Brain pericyte (primary cell): ENCODE measurements at regions not wholly inside any gene's neighbourhood (a gene's known extent, or its start where the extent isn't known, plus 50 kb on each side); places are given as distances from the start of the nearest gene placed in this dataset.
"Not testable (repeated sequence)": the region's sequence is repeated elsewhere in the genome, so short reads cannot be mapped to it uniquely, and the experiment has no call there.

Experiments
- DNase-seq: peaks from one replicate; pipeline ENCODE4 v3.0.0-alpha.2; 2012; ENCODE audit warnings: low read depth, low spot score

DNA sequence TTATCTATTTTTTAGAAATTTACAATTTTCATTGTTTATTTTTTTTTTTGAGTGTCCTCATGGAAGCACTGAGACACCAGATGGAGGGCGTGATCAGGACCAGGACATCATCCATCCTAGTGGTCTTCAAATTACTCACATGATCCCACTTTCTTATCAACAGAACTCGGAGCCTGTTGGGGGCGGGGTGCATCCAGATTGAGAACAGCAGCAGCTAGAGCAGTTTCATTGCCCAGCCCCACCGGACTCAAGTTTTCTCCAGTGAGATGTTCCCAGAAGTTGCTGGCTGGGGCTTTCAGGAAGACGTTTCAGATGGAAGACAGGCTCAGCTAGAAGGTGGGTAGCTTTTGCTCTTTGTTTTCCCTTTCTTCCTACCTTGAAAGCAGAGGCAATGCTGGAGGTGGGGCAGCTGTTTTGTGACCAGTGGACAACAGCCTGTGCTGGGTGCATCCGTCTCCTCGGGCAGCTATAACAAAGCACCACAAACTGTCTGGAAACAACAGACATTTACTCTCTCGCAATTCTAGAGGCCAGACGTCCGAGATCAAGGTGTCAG, 562.1 kb downstream of the TBC1D22A start:
- DNase-seq: no peak

DNA sequence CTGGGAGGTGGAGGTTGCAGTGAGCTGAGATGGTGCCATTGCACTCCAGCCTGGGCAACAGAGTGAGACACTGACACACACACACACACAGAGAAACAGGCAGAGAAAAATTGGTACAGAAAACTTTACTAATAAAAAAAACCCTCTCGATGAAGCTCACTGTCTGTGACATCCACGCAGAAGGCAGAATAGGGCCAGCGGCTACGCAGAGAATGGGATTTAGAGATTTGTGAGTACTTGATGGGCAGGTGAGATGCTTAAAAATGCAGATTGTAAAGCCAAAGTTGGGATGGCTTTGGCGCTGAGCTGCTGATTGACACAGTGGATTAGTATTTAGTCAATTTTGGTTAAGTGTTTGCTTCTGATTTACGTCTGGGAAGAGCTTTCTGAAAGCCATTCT, 561.1 kb downstream of the TBC1D22A start:
- no peak for DNase-seq

DNA sequence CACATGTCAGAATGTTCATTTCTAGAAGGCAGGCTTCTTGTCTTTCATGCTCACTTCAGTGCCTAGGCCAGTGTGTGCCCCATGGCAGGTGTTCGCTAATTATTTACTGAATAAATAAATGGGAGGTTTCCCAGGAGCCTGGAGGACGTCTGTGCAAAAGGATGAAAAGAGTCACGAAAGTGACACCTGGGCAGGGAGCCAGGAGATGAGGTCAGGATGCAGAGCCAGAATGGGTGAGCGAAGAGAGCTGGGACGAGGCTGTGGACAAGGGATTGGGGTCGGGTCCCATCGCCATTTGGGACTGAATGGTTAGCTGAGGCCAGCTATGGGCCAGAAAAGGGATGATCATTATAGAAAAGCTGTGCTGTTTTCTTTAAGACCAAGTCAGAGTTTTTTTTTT, 560.4 kb downstream of the TBC1D22A start:
- no peak for DNase-seq

DNA sequence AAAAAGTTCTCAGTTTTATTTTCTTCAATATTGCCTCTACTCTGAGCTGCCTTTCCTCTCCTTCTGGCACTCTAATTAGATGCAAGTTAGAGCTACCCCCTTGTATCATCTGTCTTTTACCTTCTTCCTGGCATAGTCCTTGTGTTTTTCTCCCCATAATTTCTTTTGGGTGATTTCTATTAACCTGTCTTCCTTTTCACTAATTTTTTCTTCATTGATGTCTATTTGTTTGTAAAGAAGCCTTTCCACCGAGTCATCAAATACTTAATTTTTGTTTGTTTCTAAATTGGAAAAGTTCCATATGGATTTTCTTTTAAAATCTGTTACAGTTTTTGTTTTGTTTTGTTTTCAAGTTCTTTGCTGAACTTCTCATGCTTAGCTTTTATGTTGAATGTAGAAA, 558.1 kb downstream of the TBC1D22A start:
- no peak for DNase-seq

DNA sequence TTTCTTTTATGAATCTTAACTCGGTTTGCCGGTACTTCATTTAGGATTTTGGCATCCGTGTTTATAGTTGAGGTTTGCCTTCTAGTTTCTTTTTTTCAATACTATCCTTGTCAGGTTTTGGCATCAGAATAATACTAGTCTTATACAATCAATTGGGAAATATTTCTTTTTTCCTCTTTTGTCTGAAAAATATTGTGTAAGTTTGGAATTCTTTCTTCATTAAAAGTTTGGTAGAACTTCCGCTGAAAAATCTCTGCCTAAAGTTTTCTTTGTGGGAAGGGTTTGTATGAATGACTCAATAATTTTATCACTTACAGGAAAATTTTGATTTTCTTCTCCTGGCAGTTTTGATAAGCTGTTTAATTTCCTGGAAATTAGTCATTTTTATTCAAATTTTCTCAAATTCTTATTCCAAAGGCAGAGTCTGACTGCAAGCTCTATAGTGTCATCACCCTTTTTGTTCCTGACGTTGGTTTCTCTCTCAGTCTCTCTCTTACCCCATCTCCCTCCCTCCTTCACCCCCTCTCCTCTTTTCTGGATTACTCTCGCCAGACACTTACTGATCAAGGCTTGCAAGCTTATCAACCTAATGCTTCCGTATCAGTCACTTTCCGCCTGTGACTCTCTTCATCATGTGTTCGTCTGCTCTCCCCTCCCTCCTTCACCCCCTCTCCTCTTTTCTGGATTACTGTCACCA, 555.7 kb downstream of the TBC1D22A start:
- no peak for DNase-seq

DNA sequence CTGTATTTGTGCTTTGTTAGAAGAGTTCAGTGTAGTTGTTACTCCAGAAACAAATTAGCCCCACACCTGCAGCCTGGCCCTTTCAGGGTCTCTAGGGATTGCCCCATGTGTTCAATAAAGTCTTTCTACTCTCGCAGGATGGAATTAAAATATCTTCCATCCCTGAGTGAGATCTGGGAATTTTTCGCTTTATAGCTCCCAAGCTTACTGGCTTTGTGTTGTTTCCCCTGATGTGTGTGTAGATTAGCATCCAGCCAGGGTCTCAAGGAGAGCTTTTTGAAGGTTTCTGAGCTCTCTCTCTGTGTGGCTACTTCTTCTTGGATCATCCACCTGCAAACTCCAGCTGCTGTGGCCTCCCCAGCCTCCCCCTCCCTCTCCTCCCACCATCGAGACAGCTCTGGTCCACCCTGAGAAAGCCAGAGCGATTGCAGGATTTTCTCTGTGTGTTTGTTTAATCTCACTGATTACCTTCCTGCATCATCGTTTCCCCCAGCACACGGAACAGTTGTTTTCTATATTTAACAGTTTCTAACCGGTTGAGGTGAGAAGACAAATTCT, 553.5 kb downstream of the TBC1D22A start:
- no peak for DNase-seq

DNA sequence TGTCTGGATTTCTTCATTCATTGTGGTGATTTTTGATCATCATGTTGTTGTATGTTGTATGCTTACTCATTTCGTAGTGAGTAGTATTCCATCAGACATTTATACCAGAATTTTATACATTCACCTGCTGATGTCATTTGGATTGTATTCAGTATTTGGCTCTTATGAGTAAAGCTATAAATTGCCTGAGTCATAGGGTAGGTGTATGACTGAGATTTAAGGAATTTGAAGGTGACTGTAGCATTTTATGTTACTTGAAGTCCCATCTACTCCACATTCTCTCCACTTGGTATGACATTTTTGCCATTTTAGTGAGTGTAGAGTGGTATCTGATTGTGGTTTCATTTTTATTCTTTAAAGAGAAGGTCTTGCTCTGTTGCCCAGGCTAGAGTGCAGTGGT, 548.2 kb downstream of the TBC1D22A start:
- DNase-seq: no peak

DNA sequence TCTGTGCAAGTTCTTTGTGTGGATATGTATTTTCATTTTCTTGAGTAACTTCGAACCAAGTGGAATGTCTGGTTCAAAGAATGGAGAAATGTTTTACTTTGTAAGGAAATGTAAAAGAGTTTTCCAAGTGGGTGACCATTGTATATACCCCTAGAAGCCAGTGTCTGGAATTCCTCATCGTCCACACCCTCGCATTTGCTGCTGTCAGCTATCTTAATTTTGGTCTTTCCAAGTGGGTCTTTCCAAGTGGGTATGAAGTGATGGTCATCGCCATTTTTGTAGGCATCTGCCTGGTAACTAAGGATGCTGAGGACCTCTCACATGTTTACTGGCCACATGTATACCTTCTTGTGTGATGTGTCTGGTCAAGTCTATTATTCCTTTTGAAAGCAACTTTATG, 547.5 kb downstream of the TBC1D22A start:
- no peak for DNase-seq

DNA sequence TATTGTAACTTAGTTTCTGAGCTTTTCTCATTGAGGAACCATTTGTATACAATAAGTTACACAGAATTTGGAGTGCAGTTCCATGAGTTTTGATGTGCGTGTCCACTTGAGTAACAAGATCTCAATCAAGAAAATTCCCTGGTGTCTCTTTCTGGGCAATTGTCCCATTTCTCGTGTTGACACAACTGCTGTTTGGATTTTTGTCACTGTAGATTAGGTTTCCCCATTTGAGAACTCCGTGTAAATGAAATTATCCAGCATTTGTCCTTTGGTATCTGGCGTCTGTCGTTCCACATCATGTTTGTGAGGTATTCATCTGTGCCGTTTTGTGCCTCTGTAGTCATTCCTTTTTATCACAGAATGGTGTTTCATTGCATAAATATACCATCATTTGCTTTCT, 547.0 kb downstream of the TBC1D22A start:
- no peak for DNase-seq

DNA sequence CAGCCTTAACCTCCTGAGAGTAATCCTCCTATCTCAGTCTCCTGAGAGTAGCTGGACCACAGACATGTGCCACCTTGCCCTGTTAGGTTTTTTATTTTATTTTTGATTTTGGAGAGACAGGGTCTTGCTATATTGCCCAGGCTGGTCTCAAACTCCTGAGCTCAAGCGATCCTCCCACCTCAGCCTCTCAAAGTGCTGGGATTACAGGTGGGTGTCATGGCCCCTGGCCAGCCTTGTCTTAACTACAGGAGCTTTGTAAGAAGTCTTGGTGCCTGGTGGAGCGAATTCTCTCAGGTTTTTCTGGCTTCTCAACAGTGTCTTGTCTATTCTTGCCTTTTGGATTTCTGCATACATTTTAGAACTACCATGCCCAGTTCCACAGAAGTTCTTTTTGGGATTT, 546.4 kb downstream of the TBC1D22A start:
- no peak for DNase-seq

DNA sequence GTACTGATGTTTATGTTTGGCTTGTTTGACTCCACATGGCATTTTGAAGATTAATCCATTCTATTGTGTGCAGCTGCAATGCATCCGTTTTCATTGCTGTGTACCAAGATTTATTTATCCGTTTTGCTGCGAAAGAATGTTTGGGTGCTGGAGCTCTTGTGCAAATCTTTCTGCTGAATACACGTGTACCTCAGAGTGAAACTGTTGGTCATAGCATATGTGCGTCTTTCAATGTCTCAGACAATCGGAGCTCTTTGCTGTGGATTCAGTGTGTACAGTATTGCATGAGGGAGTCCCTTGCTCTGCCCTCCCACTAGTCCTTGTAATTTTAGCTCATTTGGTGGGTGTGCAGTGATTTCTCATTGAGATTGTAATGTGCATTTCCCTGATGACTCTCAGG, 545.4 kb downstream of the TBC1D22A start:
- DNase-seq: no peak

DNA sequence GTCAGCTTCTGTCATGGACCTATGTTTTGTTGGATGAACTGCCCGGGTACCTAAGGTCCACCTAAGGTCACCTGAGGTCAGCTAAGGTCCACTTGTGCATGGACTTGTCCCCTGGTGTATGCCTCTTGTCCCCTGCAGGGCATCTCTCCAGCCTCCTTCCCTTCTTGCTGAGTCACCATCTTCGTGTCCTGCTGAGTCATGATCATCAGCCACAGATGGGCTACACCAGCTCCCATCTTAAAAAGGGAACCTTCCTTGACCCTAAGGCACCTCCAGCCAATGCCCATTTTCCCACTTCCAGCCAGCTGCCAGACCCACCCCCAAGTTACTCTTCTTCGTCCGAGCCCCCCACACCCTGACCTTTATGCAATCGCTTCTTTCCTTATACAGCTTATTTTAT, 544.9 kb downstream of the TBC1D22A start:
- DNase-seq: no peak

DNA sequence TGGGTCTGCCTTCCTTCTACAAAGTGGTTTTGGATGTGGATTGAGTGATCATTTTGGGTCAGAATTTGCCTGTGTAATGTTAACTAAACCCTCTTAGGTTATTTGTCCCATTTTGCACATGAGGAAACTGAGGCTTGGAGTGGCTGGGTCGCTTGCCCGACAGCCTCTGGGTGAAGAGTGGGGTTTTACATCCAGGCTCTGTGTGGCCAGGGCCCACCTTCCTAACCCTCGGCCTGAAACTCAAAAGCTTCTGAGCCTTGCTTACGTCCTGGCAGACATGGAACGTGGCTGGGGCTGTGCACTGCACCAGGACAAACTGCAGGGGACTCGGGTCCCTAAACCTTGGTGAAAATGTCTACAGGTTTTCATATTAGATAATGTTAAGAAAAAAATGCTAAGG, 542.4 kb downstream of the TBC1D22A start:
- DNase-seq: no peak

DNA sequence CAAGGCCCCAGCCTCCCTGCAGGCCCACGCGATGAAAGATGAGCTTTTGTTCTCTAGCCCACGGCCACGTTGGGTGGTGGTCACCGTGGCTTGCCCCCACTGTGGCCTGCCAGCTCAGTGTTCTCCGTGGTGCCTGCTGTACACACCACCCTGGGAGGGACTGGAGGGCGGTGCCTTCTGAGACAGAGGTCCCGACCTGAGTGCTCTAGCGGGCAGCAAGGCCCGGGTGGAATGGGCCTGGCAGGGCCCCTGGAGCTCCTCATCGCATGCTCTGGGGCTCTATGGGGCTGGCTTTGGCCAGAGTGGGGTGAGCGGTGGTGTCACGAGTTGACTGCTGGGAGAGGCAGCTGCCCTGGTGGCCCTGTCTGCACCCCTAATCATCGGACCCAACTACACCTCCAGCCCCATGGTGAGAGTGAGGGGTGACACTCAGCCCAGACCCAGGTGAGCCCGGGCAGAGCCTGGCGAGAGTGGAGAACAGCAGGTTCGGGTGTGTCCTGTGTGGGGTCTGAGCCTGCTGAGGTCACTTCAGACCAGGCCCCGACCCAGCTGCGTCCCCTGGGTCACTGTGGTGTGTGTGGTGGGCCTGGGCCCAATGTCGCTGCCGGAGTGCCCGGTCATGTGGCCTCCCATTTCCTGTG, 541.9 kb downstream of the TBC1D22A start:
- no peak for DNase-seq

DNA sequence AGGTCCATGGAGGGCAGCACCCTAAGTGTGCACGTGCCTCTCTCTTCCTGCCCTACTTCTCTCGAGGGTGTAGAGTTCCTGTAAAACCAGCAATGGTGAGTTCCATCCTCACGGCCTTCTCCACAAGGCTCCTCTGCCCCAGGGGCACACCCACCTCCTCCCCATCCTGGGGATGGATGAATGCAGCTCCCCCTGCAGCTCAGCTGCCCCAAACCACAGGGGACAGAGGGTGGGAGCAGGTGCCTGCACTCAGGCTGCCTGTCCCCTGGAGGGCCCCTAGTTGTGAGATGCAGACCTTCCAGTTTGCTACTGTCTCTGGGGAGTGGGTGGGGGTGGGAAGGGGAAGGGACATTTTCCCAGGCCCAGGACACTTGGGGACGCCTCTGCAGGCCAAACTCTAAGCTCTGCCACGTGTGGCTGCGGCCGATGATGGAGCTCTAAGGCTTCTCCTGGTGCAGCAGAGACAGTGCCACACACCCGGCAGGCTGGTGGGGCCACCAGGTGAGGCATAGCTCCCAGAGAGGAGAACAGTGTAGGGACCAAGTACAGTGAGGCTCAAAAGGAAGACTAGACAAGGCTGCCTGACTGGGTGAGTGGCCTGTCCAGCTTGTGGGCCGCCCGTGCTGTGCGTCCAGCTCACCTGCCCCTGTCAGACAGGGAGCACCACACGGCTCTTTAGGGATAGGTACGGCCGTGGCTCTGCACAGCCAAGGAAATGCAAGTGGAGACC, 540.9 kb downstream of the TBC1D22A start:
- DNase-seq: no peak

DNA sequence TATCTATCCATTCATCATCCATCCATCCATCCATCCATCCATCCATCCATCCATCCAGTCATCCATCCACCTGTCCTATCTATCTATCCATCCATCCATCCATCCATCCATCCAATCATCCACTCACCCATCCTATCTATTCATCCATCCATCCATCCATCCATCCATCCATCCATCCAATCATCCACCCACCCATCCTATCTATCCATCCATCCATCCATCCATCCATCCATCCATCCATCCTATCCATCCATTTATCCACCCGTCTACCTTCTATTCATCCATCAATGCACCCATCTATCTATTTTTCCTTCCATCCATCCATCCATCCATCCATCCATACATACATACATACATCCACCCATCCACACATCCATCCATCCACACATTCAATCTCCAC, 540.1 kb downstream of the TBC1D22A start:
- DNase-seq: not testable (repeated sequence)

DNA sequence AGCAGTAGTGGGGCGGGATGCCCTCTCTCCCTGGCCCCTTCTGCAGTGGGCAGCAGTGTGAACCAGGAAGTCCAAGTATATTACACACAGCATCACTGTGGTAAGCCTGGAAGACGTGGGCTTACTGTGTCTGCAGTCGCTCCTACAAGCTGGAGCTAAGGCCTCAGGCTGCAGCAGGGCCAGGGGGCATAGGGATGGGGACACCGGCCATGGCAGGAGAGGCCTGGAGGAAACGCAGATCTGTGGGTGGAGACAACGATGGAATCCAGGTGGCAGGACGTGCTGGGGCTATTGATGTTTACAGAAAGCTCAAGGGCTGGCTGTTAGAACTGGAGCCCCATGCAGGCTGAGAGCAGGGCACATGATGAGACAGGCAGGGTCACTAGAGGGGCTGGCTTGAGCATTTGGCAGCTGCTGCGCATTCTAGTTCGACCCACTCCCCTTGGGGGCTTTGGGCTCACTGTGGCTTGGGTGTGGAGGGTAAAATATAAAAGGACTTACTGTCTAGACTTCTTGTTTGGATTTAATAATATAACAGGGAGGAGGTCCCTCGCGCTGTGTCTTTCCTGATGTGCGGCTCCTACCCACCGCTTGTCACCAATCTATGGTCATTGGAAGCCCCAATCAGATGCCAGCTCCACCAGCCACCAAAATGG, 539.5 kb downstream of the TBC1D22A start:
- no peak for DNase-seq

DNA sequence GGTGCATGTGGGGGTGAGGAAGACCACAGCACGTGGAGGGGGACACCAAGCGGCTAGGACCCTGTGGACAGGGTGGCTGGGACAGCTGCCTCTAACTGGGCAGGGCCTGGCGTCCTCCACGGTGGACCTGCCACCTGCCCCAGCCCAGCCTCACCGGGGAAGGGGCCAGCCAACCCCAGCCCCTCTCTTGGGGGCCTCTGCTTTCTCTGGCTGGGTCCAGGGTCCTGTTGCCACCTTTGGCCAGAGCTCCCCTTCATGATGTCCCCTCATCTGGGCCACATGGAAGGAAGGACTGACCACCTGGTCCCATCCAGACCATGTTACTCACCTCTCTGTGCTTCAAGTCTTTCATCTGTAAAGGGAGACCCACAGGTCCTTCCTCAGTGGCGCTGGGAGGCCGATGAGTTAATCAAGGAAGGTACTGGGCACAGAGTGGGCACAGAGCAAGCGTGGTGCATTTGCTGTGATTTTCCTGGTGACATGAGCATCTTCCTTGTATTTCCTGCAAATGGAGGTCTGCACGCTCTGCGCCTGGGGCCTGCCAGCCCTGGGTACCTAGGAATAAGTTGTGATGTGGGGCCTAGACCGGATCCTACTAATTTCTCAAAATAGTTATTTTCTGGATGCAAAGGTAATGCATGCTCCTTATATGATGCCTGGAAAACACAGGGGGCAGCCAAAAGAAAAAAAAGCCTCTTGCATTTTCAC, 538.4 kb downstream of the TBC1D22A start:
- no peak for DNase-seq

DNA sequence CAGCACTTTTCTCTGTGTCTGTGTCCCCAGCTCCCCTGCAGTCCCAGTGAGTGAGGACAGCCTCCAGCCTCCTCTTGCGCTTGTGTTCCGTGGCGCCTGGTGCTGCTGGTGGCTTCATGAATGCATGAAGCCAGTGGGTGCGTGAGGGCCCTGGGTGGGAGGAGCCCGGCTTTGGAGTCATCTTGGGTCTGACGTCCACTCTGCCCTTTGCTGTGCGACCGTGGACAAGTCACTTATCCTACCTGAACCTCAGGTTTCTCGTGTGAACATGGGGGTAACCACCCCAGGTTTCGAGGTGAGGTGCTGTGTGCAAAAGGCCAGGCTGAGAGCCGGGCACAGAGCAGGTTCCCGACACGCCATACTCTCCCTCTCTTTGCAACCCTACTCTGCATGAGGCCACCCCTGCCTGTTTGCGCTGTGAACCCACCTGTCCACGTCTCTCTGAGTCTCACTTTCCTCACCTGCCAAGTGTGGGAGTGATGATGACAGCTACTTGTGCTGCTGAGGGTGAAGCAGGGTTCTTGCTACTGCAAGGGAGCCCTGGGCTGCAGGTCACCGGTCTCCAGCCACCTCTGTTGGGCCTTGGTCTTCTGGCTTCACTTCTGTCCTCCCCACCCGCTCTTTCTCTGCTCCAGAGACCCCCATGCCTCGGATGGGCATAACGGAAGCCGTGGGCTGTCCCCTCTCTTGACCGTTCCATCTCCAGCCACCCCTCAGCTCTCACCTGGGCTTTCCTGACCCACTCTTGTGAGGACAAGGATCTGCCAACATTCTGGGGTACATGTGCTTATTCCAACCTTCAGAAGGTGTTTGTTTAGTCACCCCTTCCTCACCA, 537.6 kb downstream of the TBC1D22A start:
- DNase-seq: no peak

DNA sequence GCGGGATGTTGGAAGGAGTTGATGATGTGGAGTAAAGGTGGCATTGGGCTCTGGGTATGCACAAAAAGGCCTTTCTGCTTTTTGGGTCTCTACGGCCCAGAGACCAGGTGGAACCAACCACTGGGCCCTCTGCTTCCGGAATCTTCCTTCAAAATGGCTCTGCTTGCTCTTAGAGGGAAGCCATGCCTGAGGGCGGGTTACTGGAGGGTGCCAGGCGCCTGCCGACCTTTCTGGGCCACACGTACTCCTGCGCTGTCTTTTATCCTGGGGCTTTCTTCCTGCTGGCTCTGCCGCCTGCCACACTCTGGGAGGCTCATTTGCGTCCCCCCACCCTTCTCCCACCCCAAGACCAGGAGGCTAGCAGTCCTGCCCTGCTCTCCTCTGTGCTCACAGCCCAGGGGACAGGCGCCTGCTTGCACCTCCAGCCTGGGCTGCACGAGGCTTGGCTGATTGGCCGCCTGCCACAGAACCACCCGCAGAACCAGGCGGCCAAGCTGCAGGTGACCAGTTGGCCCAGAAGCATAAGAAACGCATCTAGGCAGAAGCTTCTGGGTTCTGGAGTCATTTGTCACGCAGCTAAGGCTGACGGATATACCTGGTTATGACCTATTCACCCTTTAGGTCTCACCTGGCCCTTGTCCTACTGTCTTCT, 536.9 kb downstream of the TBC1D22A start:
- no peak for DNase-seq
